Neuronal stem cell (in vitro differentiated cells): ENCODE measurements at regions not wholly inside any gene's neighbourhood (a gene's known extent, or its start where the extent isn't known, plus 50 kb on each side); places are given as distances from the start of the nearest gene placed in this dataset.

Experiments used
- DNase-seq: peaks from one replicate; pipeline ENCODE4 v3.0.0-alpha.2; 2013; ENCODE audit warnings: low spot score
- H2AFZ ChIP-seq: one replicate; pipeline ENCODE4 v1.6.1; 2013; ENCODE audit warnings: mild to moderate bottlenecking, low read length, inconsistent platforms
- H2AK5ac ChIP-seq: 2 replicates; pipeline ENCODE4 v1.6.1; 2013; ENCODE audit warnings: low read depth, mild to moderate bottlenecking, inconsistent platforms, low read length, moderate library complexity, mixed read lengths
- H2BK120ac ChIP-seq: 2 replicates; pipeline ENCODE4 v1.6.1; 2013; ENCODE audit warnings: low read depth, mild to moderate bottlenecking, inconsistent platforms, low read length, moderate library complexity, mixed read lengths
- H2BK12ac ChIP-seq: one replicate; pipeline ENCODE4 v1.6.1; 2013; ENCODE audit warnings: low read length, inconsistent platforms
- H2BK15ac ChIP-seq: 2 replicates; pipeline ENCODE4 v1.6.1; 2013; ENCODE audit warnings: mild to moderate bottlenecking, low read length, inconsistent platforms, mixed read lengths
- H2BK5ac ChIP-seq: one replicate; pipeline ENCODE4 v1.6.1; 2013; ENCODE audit warnings: inconsistent platforms, mild to moderate bottlenecking, low read length, moderate library complexity
- H3K14ac ChIP-seq: one replicate; pipeline ENCODE4 v1.6.1; 2013; ENCODE audit warnings: low read length, inconsistent platforms
- H3K18ac ChIP-seq: 2 replicates; pipeline ENCODE4 v1.6.1; 2013; ENCODE audit warnings: low read length, inconsistent platforms
- H3K23ac ChIP-seq: 2 replicates; pipeline ENCODE4 v1.6.1; 2013; ENCODE audit warnings: low read depth, mild to moderate bottlenecking, mixed read lengths, low read length, inconsistent platforms; ENCODE audit not compliant: poor library complexity
- H3K27ac ChIP-seq: replicated peaks from 3 replicates; pipeline ENCODE4 v1.5.1; 2013; ENCODE audit warnings: low read length, inconsistent platforms
- H3K27me3 ChIP-seq, 3 experiments: 2 replicates each; pipeline ENCODE4 v1.6.1; 2013; ENCODE audit warnings: low read length in 3 of 3, mild to moderate bottlenecking in 2 of 3, inconsistent platforms in 1 of 3, low read depth in 1 of 3, mixed read lengths in 1 of 3, moderate library complexity in 1 of 3; ENCODE audit not compliant: control insufficient read depth in 3 of 3, insufficient read depth in 3 of 3
- H3K36me3 ChIP-seq, 2 donors: replicated peaks in 1 of 2; 2 replicates each; pipeline ENCODE4 v1.6.1; 2013; ENCODE audit warnings: low read length in 2 of 2; ENCODE audit not compliant: control insufficient read depth in 2 of 2, insufficient read depth in 2 of 2
- H3K4ac ChIP-seq: 2 replicates; pipeline ENCODE4 v1.6.1; 2013; ENCODE audit warnings: inconsistent platforms, mild to moderate bottlenecking, low read length, moderate library complexity
- H3K4me1 ChIP-seq, 2 donors: 1 replicate in 1 of 2; 2 replicates in 1 of 2; pipeline ENCODE4 v1.6.1; 2013; ENCODE audit warnings: low read length in 2 of 2, low read depth in 1 of 2; ENCODE audit not compliant: control insufficient read depth in 2 of 2, insufficient read depth in 1 of 2
- H3K4me2 ChIP-seq: one replicate; pipeline ENCODE4 v1.6.1; 2013; ENCODE audit warnings: mild to moderate bottlenecking, low read length, inconsistent platforms; ENCODE audit not compliant: insufficient read depth, poor library complexity, severe bottlenecking
- H3K4me3 ChIP-seq, 2 donors: 2 replicates each; pipeline ENCODE4 v1.5.1; 2013; ENCODE audit warnings: low read length in 2 of 2, mild to moderate bottlenecking in 2 of 2, inconsistent platforms in 1 of 2, moderate library complexity in 1 of 2
- H3K79me1 ChIP-seq: one replicate; pipeline ENCODE4 v1.6.1; 2013; ENCODE audit warnings: low read depth, mild to moderate bottlenecking, inconsistent platforms, low read length, moderate library complexity
- H3K9ac ChIP-seq: one replicate; pipeline ENCODE4 v1.6.1; 2013; ENCODE audit warnings: mild to moderate bottlenecking, low read depth, low read length, inconsistent platforms; ENCODE audit not compliant: poor library complexity
- H3K9me3 ChIP-seq, 2 donors: replicated peaks in 1 of 2; 2 replicates each; pipeline versions ENCODE3 to v1.6.1; 2013; ENCODE audit warnings: low read length in 2 of 2, mild to moderate bottlenecking in 2 of 2, inconsistent platforms in 1 of 2, low read depth in 1 of 2, mixed read lengths in 1 of 2, moderate library complexity in 1 of 2; ENCODE audit not compliant: control insufficient read depth in 2 of 2, insufficient read depth in 1 of 2
- H4K8ac ChIP-seq: one replicate; pipeline ENCODE4 v1.6.1; 2013; ENCODE audit warnings: low read depth, mild to moderate bottlenecking, inconsistent platforms, low read length, moderate library complexity
- H4K91ac ChIP-seq: one replicate; pipeline ENCODE4 v1.6.1; 2013; ENCODE audit warnings: low read length, low read depth, mild to moderate bottlenecking, inconsistent platforms; ENCODE audit not compliant: poor library complexity
- WGBS, 2 donors: extraction: QIAGEN DNeasy Blood & Tissue Kit; methylation state at CpG; one replicate each; pipeline ENCODE4 v1.1.7; 2013; ENCODE audit warnings: missing lambda C conversion rate in 2 of 2, mixed read lengths in 1 of 2; ENCODE audit not compliant: insufficient read length in 2 of 2, insufficient replicate concordance in 1 of 2; ENCODE audit errors: extremely low coverage in 2 of 2; 5-methylcytosine and 5-hydroxymethylcytosine counted together

DNA sequence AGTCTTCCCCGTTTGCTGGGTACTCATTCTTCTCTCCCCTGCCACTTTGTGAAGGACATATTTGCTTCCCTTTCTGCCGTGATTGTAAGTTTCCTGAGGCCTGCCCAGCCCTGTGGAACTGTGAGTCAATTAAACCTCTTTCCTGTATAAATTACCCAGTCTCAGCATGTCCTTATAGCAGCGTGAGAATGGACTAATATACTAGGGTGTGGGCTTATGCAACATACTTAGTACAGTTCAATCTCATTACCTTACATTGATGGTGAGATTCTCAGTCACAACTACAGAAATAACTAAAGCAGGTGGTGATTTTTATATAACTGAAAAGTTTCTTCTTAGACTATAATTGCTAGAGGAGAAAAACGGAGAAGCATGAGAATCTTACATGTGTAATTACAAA is 237.9 kb upstream of the MMADHC start:
- no peak overlapping the region for H3K4me3 ChIP-seq
- H2BK12ac ChIP-seq: no peak overlapping the region
- H2AFZ ChIP-seq: no peak overlapping the region
- H3K4me1 ChIP-seq: no peaks in the 10 kb centered on the region
- peaks cover 0 to 2% of the 10 kb centered on the region in 2 donors for H3K36me3 ChIP-seq
- no peak overlapping the region for H2BK5ac ChIP-seq
- no peak overlapping the region for H3K27ac ChIP-seq
- no peak overlapping the region for H4K8ac ChIP-seq
- H2AK5ac ChIP-seq: no peak overlapping the region
- H3K18ac ChIP-seq: no peak overlapping the region
- H4K91ac ChIP-seq: no peak overlapping the region
- no CpG with 5 or more reads among the region's 4 CpGs for WGBS, 2 donors
- no peak overlapping the region for H3K4ac ChIP-seq
- H2BK15ac ChIP-seq: no peak overlapping the region
- H3K27me3 ChIP-seq: no peaks in the 10 kb centered on the region
- no peak overlapping the region for H3K23ac ChIP-seq
- no peak overlapping the region for H3K14ac ChIP-seq
- H3K9ac ChIP-seq: no peak overlapping the region
- H3K4me2 ChIP-seq: no peak overlapping the region
- DNase-seq: no peak
- H3K9me3 ChIP-seq: no peaks in the 10 kb centered on the region
- no peak overlapping the region for H2BK120ac ChIP-seq
- H3K79me1 ChIP-seq: no peaks in the 10 kb centered on the region

DNA sequence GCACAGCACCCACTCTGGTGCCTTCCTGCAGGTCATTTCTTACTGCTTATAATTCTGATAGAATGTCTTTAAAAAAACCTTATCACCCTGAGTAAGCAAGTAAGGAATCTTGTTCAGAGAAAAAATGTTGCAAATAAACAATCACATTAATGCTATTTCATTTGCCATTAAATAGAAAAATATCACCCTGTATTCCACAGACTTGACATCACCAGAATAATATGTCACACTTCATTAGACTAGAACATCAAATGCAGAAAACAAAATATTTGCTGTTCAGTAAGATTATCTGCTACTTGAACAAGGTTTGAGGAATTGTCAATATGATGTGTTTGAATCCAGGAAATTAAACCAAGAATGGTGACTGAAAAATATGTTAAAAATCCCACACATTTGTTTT is 236.6 kb upstream of the MMADHC start:
- Histone ChIP-seq H2BK120ac (no peak overlapping the region), H3K27me3 (no peaks in the 10 kb centered on the region), H3K9me3 (no peaks in the 10 kb centered on the region), H4K8ac (no peak overlapping the region), H3K4me1 (no peaks in the 10 kb centered on the region), H3K4ac (no peak overlapping the region), H3K9ac (no peak overlapping the region), H3K36me3 (no peaks in the 10 kb centered on the region), H3K4me2 (no peak overlapping the region), H2BK12ac (no peak overlapping the region), H3K14ac (no peak overlapping the region), H3K79me1 (no peaks in the 10 kb centered on the region), H2BK15ac (no peak overlapping the region), H4K91ac (no peak overlapping the region), H2BK5ac (no peak overlapping the region), H3K18ac (no peak overlapping the region), H2AK5ac (no peak overlapping the region), H3K4me3 (no peak overlapping the region), H2AFZ (no peak overlapping the region), H3K27ac (no peak overlapping the region), H3K23ac (no peak overlapping the region)
- no peak for DNase-seq

DNA sequence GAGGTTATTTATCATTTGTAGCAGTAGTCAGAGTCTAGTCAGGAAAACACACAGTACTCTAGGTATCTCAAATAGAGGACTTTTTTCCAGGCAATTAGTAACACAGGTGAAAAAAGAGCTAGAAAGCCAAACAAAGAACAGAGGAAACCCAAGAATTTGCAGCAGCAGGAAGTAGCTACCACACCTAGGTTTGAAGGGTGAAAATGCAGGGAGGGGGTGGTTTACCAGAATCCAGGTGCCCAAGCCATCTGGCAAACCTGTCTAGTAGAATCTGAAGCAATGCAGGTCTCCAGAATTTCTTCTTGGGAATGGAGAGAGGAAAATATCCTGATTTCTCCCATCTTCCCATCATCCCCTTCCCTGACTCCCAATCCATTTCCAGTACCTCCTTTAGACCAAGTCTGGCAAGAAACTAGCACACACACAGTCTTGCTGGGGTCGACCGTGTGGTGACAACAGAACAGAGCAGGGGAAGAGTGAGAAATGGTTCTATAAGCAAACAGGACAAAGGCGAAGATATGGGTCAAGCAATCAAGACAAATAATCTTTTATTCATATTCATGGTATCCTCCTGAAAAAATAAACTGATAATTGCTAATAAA is 231.9 kb upstream of the MMADHC start:
- Histone ChIP-seq H3K36me3 (no peaks in the 10 kb centered on the region), H3K79me1 (no peaks in the 10 kb centered on the region), H3K9ac (no peak overlapping the region), H2BK12ac (no peak overlapping the region), H3K4me3 (no peak overlapping the region), H3K14ac (no peak overlapping the region), H3K9me3 (no peaks in the 10 kb centered on the region), H2BK5ac (no peak overlapping the region), H3K4me1 (peaks cover 0 to 4% of the 10 kb centered on the region in 2 donors), H2AFZ (no peak overlapping the region), H3K27me3 (no peaks in the 10 kb centered on the region), H3K18ac (no peak overlapping the region), H4K8ac (no peak overlapping the region), H3K4ac (no peak overlapping the region), H2BK15ac (no peak overlapping the region), H4K91ac (no peak overlapping the region), H3K27ac (no peak overlapping the region), H2BK120ac (no peak overlapping the region), H2AK5ac (no peak overlapping the region), H3K4me2 (no peak overlapping the region), H3K23ac (no peak overlapping the region)
- WGBS, 2 donors: no CpG with 5 or more reads among the region's 3 CpGs
- no peak for DNase-seq

DNA sequence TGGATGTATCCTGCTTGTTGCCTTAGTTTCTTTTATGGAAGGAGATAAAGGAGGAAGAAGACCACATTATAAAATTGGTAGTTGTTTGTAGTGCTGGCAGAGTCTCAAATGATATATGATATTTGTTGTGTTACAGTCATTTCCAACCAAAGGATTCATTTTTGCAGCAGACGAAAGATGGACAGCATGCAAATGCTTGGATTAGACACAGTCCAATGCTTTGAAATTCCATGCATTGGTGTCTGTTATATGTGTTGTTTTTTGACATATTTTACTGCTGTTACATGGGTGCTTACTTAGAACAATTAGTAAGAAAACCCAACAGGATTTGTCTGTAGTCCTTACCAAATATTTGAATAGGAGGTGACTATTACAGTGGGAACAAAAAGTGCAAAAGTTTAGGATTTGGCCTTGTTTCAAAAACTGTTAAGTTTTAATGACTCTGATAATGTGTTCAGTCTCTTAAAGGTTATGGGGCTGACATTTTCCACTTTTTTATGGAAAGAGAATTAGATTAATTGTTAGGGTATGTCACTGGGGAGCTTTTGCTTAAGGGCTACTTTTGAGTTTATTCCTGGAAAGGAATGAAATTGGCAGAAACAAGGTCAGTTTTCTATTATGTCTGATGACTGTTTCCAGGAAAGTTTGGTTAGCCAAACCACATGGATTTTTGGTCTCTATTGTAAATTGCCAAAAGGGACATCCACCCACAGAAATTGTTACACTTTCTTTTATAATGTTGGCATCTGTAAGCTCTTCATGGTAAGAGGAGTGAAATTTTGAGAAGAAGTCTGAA is 229.4 kb upstream of the MMADHC start:
- H3K23ac ChIP-seq: no peak overlapping the region
- no peak overlapping the region for H4K91ac ChIP-seq
- H3K18ac ChIP-seq: no peak overlapping the region
- H2AFZ ChIP-seq: peak overlapping the region; percentile 24
- H3K4me2 ChIP-seq: no peak overlapping the region
- H3K36me3 ChIP-seq: no peaks in the 10 kb centered on the region
- no CpG with 5 or more reads among the region's 1 CpG for WGBS, 2 donors
- no peak overlapping the region for H3K14ac ChIP-seq
- no peak overlapping the region for H4K8ac ChIP-seq
- H2AK5ac ChIP-seq: no peak overlapping the region
- DNase-seq: no peak
- H3K27ac ChIP-seq: no peak overlapping the region
- no peak overlapping the region for H3K4ac ChIP-seq
- no peaks in the 10 kb centered on the region for H3K9me3 ChIP-seq
- peaks cover 0 to 4% of the 10 kb centered on the region in 2 donors for H3K4me1 ChIP-seq
- no peak overlapping the region for H3K9ac ChIP-seq
- H3K79me1 ChIP-seq: no peaks in the 10 kb centered on the region
- no peak overlapping the region for H2BK15ac ChIP-seq
- H3K4me3 ChIP-seq: no peak overlapping the region
- no peaks in the 10 kb centered on the region for H3K27me3 ChIP-seq
- no peak overlapping the region for H2BK5ac ChIP-seq
- no peak overlapping the region for H2BK120ac ChIP-seq
- no peak overlapping the region for H2BK12ac ChIP-seq
